Adipocyte (in vitro differentiated cells): ENCODE measurements at regions not wholly inside any gene's neighbourhood (a gene's known extent, or its start where the extent isn't known, plus 50 kb on each side); places are given as distances from the start of the nearest gene placed in this dataset.

Experiments used
- DNase-seq: peaks from one replicate; pipeline ENCODE4 v3.0.0-alpha.2; 2015; ENCODE audit warnings: low read depth
- H3K27me3 ChIP-seq: replicated peaks from 2 replicates; pipeline ENCODE4 v1.7.0; 2013; ENCODE audit warnings: mild to moderate bottlenecking, low read length, moderate library complexity; ENCODE audit not compliant: control insufficient read depth, insufficient read depth
- H3K36me3 ChIP-seq: 2 replicates; pipeline ENCODE4 v1.7.0; 2013; ENCODE audit warnings: low read length, mild to moderate bottlenecking, moderate library complexity; ENCODE audit not compliant: control insufficient read depth, insufficient read depth, severe bottlenecking
- H3K4me1 ChIP-seq: 2 replicates; pipeline ENCODE4 v1.7.0; 2013; ENCODE audit warnings: mild to moderate bottlenecking, low read length, moderate library complexity; ENCODE audit not compliant: control insufficient read depth, insufficient read depth
- H3K4me3 ChIP-seq: 2 replicates; pipeline ENCODE4 v1.7.0; 2013; ENCODE audit warnings: mild to moderate bottlenecking, low read length, moderate library complexity
- H3K9ac ChIP-seq: 2 replicates; pipeline ENCODE4 v1.7.0; 2013; ENCODE audit warnings: mild to moderate bottlenecking, low read length, moderate library complexity
- H3K9me3 ChIP-seq: 2 replicates; pipeline ENCODE4 v1.7.0; 2013; ENCODE audit warnings: mild to moderate bottlenecking, low read length, moderate library complexity; ENCODE audit not compliant: control insufficient read depth

DNA sequence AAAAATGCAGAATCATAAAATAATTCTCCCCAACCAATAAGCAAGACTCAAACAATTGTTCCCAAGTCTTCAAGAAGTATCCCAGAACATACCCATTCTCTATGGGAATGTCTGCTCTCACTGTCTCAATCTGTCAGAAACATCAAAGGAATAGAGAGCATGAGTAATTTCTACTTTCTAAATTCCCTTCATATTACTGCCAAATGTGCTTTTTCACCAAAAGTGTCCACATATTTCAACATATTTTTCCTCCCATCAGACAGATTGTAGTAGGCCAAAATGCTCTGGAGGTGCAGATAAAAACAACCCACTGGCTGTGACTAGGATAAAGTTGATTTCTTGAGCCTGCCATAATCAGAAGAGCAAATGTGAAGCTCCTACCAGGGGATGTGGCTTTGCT is 692.0 kb upstream of the FAM241A start:
- H3K36me3 ChIP-seq, result no peaks in the 10 kb centered on the region
- H3K27me3 ChIP-seq, result no peaks in the 10 kb centered on the region
- no peak overlapping the region for H3K9ac ChIP-seq
- DNase-seq, result no peak
- no peak overlapping the region for H3K4me3 ChIP-seq
- peaks cover 28% of the 10 kb centered on the region for H3K4me1 ChIP-seq
- no peaks in the 10 kb centered on the region for H3K9me3 ChIP-seq

DNA sequence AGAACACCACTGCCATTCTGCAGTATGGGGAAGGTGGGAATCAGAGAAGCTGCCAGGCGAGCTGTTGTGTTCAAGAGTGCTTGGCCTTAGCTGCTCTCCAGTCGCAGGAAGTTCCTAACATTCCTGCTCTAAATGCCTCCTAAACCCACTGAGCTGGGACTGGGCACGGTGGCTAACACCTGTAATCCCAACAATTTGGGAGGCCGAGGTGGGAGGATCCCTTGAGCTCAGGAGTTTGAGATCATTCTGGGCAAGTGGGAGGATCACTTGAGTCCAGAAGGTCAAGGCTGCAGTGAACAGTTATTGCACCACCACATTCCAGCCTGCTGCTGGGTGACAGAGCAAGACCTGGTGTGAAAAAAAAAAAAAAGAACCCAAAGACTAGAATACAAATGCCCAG is 690.3 kb upstream of the FAM241A start:
- Histone ChIP-seq H3K4me1 (peaks cover 28% of the 10 kb centered on the region), H3K36me3 (no peaks in the 10 kb centered on the region), H3K4me3 (no peak overlapping the region), H3K9me3 (no peaks in the 10 kb centered on the region), H3K9ac (no peak overlapping the region), H3K27me3 (no peaks in the 10 kb centered on the region)
- no peak for DNase-seq

DNA sequence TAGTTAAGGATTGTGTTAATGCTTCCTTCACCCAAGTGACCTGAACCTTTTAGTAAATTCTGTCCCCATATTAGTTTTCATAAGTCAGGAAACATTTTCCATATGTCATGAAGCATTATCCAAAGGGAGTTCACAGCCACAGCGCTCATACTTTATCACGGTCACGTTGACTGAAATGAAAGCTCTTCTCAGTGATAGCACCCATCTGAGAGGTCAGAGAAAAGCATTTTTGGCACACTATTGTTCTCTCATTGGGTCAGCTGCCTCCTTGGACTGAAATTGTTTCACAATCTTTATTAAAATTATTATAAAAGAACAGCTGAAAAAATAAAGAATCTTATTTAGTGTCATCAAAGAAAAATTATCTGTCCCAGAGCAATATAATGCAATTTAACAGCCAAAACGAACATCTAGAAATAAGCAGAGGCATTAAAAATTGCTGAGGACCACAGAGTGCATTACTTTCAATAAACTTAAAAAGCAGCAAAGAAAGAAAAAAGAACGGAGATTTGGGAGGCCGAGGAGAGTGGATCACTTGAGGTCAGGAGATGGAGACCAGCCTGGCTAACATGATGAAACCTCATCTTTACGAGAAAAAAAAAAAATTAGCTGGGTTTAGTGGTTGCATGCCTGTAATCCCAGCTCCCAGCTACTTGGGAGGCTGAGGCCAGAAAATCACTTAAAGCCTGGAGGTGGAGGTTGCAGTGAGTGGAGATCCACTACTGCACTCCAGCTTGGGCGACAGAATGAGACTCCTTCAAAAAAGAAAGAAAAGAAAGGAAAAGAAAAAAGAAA is 680.8 kb upstream of the FAM241A start:
- H3K9ac ChIP-seq, result no peak overlapping the region
- H3K4me1 ChIP-seq, result no peaks in the 10 kb centered on the region
- H3K36me3 ChIP-seq, result no peaks in the 10 kb centered on the region
- DNase-seq, result no peak
- H3K9me3 ChIP-seq, result peaks cover 10% of the 10 kb centered on the region
- H3K27me3 ChIP-seq, result no peaks in the 10 kb centered on the region
- H3K4me3 ChIP-seq, result no peak overlapping the region

DNA sequence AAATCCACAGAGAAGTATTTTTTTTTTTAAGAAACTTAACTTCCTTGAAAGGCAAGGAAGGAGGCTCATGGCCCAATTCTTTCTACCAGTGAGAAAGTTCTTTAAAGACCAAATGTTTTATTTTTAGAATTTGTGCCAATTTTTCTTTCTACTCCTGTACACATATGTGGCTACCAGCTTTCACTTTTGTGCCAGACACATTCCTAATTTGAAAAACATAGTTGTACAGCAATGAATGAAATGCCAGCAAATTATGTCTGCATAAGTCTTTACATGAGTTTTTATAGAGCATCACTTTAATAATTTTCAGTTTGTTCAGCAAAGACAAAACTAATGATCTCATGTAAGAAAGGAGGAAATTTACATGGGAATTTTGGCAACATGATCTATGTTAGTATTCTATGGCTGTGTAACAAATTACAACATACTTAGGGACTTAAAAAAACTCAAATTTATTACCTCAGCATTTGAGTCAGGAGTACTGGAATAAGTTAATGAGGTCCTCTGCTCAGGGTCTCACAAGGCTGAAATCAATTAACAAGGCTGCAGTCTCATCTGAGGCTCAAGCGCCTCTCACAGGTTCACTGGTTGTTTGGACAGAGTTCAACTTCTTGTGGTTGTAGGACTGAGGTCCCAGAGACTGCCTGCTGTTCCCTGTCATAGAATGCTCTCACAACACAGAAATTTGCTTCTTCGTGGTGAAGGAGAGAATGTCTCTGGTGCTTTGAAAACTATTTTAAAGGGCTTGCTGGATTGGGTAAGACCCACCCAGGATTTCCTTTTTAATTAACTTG is 678.2 kb upstream of the FAM241A start:
- H3K4me3 ChIP-seq, result no peak overlapping the region
- H3K36me3 ChIP-seq, result no peaks in the 10 kb centered on the region
- no peak overlapping the region for H3K9ac ChIP-seq
- H3K27me3 ChIP-seq, result no peaks in the 10 kb centered on the region
- H3K4me1 ChIP-seq, result no peaks in the 10 kb centered on the region
- peaks cover 10% of the 10 kb centered on the region for H3K9me3 ChIP-seq
- DNase-seq, result peak; percentile 35

DNA sequence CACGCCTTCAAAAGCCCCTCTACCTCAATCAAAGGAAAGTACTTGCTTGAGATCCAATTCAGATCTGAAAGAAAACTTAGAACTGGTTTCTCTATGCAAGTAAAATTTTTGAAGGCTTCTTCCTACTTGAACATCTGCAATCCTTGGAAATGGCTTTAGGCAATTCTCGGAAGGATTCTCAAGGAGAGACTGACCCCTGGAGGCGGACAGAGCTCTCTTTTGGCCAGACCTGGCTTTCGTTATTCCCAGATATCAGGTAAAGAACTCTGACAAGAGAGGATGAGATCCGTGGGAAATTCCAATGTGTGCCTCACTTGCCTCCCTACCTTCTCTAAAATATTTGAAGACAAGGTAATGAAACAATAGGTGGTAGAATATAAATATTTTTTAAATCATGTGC is 670.3 kb upstream of the FAM241A start:
- H3K4me3 ChIP-seq, result no peak overlapping the region
- H3K36me3 ChIP-seq, result no peaks in the 10 kb centered on the region
- H3K9me3 ChIP-seq, result no peaks in the 10 kb centered on the region
- H3K4me1 ChIP-seq, result no peaks in the 10 kb centered on the region
- peak; percentile 43 for DNase-seq
- H3K9ac ChIP-seq, result no peak overlapping the region
- no peaks in the 10 kb centered on the region for H3K27me3 ChIP-seq

DNA sequence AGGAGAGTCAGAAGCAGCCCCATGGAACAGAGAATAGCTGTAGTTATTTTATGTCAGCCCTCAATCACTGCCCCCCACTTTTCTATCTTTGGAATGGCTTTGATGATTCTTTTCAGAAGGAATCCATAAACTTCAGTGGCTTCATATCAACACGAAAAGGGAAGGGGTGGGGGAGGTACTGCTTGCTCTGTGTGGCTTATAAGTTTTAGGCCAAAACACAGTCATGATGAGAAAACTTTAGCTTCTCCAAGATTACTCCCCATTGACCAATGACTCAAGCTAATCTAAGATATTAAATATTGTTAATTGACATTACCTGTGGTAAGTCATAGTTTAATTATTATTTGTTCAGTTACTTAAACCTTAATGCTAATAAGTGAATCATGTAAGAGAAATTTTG is 669.6 kb upstream of the FAM241A start:
- H3K4me1 ChIP-seq, result no peaks in the 10 kb centered on the region
- no peaks in the 10 kb centered on the region for H3K9me3 ChIP-seq
- DNase-seq, result no peak

DNA sequence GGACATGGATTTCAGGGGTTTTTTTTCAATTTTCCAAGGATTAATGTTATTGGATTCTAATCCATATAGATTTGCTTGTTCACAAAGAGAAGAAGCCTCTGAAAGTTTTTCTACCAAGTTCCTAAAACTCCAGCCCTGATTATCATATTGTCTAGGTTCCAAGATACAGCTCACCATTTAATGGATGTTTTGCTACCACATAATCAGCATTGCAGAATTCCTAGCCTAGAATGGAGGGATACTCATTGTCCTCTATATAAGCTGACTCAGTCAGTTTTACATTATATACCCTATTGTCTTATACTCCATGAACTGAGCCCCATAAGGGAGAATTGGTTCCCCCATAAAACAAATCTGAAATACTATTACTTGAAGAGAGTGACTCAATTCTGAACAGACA is 664.7 kb upstream of the FAM241A start:
- H3K4me3 ChIP-seq, result no peak overlapping the region
- no peaks in the 10 kb centered on the region for H3K36me3 ChIP-seq
- no peaks in the 10 kb centered on the region for H3K9me3 ChIP-seq
- H3K9ac ChIP-seq, result no peak overlapping the region
- no peak for DNase-seq
- H3K27me3 ChIP-seq, result no peaks in the 10 kb centered on the region
- no peaks in the 10 kb centered on the region for H3K4me1 ChIP-seq

More for the DNA sequence above, 669.6 kb upstream of the FAM241A start:
- Histone ChIP-seq H3K27me3 (no peaks in the 10 kb centered on the region), H3K36me3 (no peaks in the 10 kb centered on the region), H3K9ac (no peak overlapping the region), H3K4me3 (no peak overlapping the region)

DNA sequence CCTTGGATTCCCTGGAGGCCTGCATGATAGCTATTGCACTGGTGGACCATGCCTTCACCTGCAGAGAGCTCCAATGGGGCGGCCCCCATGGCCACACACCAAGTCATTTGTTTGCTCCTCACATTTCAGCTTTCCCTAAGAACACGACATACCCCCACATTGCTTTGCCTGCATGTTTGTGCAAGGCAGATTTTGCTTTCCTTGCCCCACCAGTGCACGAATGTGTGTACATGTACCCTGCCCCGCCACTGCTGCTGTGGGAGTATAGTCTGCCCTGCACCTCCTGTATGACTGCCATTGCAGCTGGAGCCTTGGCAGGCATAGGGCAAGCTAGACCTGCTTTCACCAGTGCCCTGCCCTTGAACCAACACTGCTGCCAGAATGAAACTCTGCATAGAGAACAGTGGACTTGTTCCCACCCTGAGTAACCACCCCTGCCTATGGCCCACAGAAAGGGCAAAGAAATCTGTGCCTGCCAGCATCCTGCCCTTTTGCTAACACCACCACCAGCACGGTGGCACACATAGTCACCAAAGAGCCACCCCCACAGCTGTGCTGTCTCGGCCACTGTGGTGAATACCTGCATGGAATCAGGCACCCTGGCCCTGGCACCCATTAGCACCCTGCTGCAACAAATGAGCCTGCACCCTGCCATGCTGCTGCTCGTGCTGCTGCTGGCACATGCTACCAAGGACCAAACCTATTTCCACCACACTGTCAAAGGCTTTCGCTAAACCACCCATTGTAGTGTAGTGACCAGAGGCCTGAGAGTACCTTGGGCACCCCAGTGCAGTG is 661.7 kb upstream of the FAM241A start:
- H3K9ac ChIP-seq, result no peak overlapping the region
- H3K9me3 ChIP-seq, result no peaks in the 10 kb centered on the region
- no peaks in the 10 kb centered on the region for H3K27me3 ChIP-seq
- no peak overlapping the region for H3K4me3 ChIP-seq
- H3K36me3 ChIP-seq, result no peaks in the 10 kb centered on the region
- H3K4me1 ChIP-seq, result no peaks in the 10 kb centered on the region
- no peak for DNase-seq

DNA sequence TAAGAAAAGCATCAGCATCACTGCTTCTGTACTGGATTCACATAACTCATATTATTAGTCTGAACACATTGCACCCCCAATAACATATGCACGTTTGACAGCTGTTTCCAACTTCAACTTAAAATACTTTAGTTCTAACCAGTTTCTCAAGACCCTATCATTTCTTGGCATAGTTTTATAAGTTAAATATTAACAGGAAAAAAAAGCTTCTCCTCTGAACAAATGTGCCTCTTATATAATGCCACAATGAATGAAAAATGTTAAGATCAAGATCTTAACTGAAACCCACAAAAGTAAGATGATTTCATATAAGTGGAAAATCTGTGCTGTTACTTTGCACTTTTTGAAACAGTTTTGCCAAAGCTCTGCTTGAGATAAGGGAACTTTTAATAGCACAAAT is 652.8 kb upstream of the FAM241A start:
- Histone ChIP-seq H3K9me3 (no peaks in the 10 kb centered on the region), H3K36me3 (no peaks in the 10 kb centered on the region), H3K27me3 (no peaks in the 10 kb centered on the region), H3K9ac (no peak overlapping the region), H3K4me1 (no peaks in the 10 kb centered on the region), H3K4me3 (no peak overlapping the region)
- DNase-seq, result peak; percentile 50

DNA sequence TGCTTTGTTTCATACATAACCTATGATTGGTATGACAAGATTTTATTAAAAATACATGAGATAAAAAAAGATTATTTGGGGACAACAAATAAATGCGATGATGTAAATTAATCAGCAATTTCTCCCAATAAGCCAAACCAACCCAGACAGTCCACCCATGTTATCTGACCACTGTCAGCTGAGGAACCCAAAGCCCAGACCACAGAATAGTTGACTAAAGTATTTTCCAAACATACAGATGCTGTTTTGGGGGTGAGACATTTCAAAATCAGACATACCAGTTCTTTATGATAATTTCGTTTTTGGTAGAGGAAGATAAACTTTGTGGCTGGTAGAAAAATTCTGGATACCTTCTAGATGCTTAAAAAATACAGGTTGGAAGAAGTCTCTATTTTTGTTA is 650.8 kb upstream of the FAM241A start:
- H3K36me3 ChIP-seq, result no peaks in the 10 kb centered on the region
- no peak overlapping the region for H3K9ac ChIP-seq
- H3K4me1 ChIP-seq, result no peaks in the 10 kb centered on the region
- H3K4me3 ChIP-seq, result no peak overlapping the region
- no peaks in the 10 kb centered on the region for H3K9me3 ChIP-seq
- peak; percentile 47 for DNase-seq
- no peaks in the 10 kb centered on the region for H3K27me3 ChIP-seq

DNA sequence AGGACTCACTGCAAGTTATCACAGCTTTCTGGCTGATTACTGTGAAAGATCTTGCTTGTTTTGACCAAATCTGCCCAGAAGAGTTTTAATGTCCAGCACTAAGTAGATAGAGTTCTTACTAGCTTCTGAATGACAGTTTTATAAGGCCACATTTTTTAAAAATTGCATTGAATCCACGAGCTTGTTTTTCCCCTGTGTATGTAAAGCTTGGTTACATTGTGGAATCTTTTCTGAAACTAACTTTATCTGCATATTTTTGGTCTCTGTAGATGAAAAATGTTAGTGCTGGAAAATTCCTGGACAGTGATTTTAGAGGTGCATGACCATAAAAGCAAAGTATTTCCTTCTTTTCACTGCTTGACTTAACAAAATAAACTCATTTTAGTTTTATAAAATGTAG is 650.3 kb upstream of the FAM241A start:
- H3K27me3 ChIP-seq, result no peaks in the 10 kb centered on the region
- H3K9ac ChIP-seq, result no peak overlapping the region
- no peak overlapping the region for H3K4me3 ChIP-seq
- no peaks in the 10 kb centered on the region for H3K9me3 ChIP-seq
- DNase-seq, result peak; percentile 52
- no peaks in the 10 kb centered on the region for H3K4me1 ChIP-seq
- no peaks in the 10 kb centered on the region for H3K36me3 ChIP-seq
